Left ventricle myocardium inferior (tissue), 1 donor: ENCODE measurements at regions not wholly inside any gene's neighbourhood (a gene's known extent, or its start where the extent isn't known, plus 50 kb on each side); places are given as distances from the start of the nearest gene placed in this dataset.

Experiments
- DNase-seq: peaks from one replicate; pipeline ENCODE4 v3.0.0-alpha.2; 2020
- H3K27ac ChIP-seq: fragments of 200-600 bp; replicated peaks from 2 replicates; pipeline ENCODE4 v1.8.0; 2021
- H3K27me3 ChIP-seq: fragments of 200-600 bp; 2 replicates; pipeline ENCODE4 v1.8.0; 2021; ENCODE audit warnings: low read depth
- H3K36me3 ChIP-seq: fragments of 200-600 bp; 2 replicates; pipeline ENCODE4 v1.8.0; 2021
- H3K4me1 ChIP-seq: fragments of 200-600 bp; 2 replicates; pipeline ENCODE4 v1.8.0; 2021
- H3K4me3 ChIP-seq: fragments of 200-600 bp; 2 replicates; pipeline ENCODE4 v1.8.0; 2021; ENCODE audit warnings: mild to moderate bottlenecking, moderate library complexity
- H3K9me3 ChIP-seq: fragments of 200-600 bp; replicated peaks from 2 replicates; pipeline ENCODE4 v1.8.0; 2021
- CTCF ChIP-seq: fragments of 200-600 bp; IDR thresholded peaks from 2 replicates; pipeline ENCODE4 v1.8.0; 2021; ENCODE audit warnings: antibody characterized with exemption, mild to moderate bottlenecking, borderline replicate concordance
- intact Hi-C: fragments of 100-400 bp; cut with micrococcal nuclease; formaldehyde crosslinking; loops from one replicate; pipeline ENCODE4 v1.11.0; 2022
- donor health status: DM: no; HTN: yes; CAD: no; lungs with severe emphysema.

- Histone ChIP-seq H3K4me3 (no peak overlapping the region), H3K27ac (no peak overlapping the region), H3K4me1 (peaks cover 14% of the 10 kb centered on the region), H3K9me3 (no peaks in the 10 kb centered on the region), H3K36me3 (no peaks in the 10 kb centered on the region), H3K27me3 (no peaks in the 10 kb centered on the region)
- DNase-seq: no peak
- TF ChIP-seq CTCF: no peak
- intact Hi-C loops: no loop called here
Measured at GRCh38 chr10:52650873-52651272, 121.7 kb downstream of the MBL2 start.

DNA sequence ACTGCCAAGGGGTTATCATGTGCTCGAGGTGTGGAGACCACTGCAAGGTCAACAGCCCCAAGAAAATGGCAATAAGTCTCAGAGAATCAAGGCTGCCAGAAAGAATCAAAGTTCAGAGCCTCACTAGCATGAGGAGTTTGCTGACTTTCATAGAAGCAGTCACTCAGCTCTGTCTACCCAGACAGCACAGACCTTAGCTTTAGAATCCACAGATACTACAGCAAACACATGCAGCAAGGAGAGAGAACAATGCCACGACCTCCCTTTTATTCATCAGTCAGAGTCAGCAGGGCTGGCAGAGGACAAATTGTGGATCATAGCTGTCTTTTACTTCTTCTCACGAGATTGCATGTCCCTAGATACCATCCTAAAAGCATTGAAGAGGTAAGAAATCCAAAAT, 121.3 kb downstream of the MBL2 start:
- DNase-seq: no peak
- intact Hi-C loops: no loop called here
- Histone ChIP-seq H3K4me3 (no peak overlapping the region), H3K9me3 (no peaks in the 10 kb centered on the region), H3K27me3 (no peaks in the 10 kb centered on the region), H3K4me1 (peaks cover 14% of the 10 kb centered on the region), H3K27ac (no peak overlapping the region), H3K36me3 (no peaks in the 10 kb centered on the region)
- no peak for TF ChIP-seq CTCF

- intact Hi-C loops: no loop called here
- TF ChIP-seq CTCF: no peak
- no peaks in the 10 kb centered on the region for H3K36me3 ChIP-seq
- peak overlapping the region; percentile 84 for H3K27ac ChIP-seq
- H3K27me3 ChIP-seq: no peaks in the 10 kb centered on the region
- H3K4me1 ChIP-seq: peaks cover 14% of the 10 kb centered on the region
- no peak overlapping the region for H3K4me3 ChIP-seq
- H3K9me3 ChIP-seq: no peaks in the 10 kb centered on the region
- no peak for DNase-seq
Measured at GRCh38 chr10:52652431-52653262, 119.9 kb downstream of the MBL2 start.

DNA sequence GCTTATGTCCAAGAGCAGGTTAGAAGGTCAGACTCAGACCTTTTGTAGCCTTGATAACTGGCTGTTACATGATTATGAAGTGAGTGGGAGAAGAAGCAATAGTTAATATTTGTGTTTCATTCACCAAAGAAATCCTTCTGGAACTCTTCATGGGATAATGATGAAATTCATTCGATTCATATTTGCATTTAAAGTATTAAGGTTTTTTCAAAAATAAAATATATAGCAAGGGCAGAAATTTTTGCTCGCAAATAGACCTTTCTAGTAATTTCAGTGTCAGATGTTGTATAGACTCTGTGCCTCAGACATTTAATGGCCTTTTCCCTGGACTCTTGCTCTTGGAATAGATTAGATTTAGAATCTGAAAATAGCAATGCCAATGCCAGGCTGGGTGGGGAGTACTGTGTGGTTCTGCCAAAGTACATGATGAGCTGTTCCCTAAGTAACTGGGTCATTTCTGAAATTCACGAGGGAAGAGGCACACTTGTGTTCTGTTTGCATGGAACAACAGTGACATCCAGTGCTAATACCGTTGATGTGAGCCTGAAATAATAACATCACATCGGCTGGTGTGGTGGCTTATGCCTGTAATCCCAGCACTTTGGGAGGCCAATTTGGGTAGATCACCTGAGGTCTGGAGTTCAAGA, 119.2 kb downstream of the MBL2 start:
- Histone ChIP-seq H3K27ac (peak overlapping the region; percentile 84), H3K36me3 (no peaks in the 10 kb centered on the region), H3K4me1 (peaks cover 14% of the 10 kb centered on the region), H3K4me3 (no peak overlapping the region), H3K27me3 (no peaks in the 10 kb centered on the region), H3K9me3 (no peaks in the 10 kb centered on the region)
- TF ChIP-seq CTCF: peak; percentile 58
- DNase-seq: peak; percentile 22
- intact Hi-C loops: no loop called here

DNA sequence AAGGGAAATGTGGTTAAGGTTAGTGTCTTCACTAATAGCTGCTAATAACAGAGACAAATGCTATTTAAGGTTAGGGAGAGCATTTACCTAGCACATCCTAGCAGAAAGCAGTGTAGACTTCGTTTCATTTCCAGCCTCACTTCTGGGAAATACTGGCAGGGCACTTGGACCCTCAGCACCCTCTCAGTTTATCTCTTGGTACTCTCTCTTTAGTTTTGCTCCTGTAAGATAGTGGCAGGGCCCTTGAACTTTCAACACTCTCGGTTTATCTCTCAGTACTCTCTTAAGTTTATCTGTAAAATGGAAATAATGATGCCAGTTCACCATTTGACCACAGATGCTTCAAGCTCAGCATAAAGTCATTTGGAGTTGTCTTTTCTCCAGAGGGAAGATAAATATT, 118.4 kb downstream of the MBL2 start:
- Histone ChIP-seq H3K4me1 (peaks cover 14% of the 10 kb centered on the region), H3K9me3 (no peaks in the 10 kb centered on the region), H3K4me3 (no peak overlapping the region), H3K36me3 (no peaks in the 10 kb centered on the region), H3K27me3 (no peaks in the 10 kb centered on the region), H3K27ac (peak overlapping the region; percentile 84)
- no peak for TF ChIP-seq CTCF
- DNase-seq: no peak
- intact Hi-C loops: no loop called here
